Body of pancreas (tissue), 4 donors: ENCODE measurements at regions not wholly inside any gene's neighbourhood (a gene's known extent, or its start where the extent isn't known, plus 50 kb on each side); places are given as distances from the start of the nearest gene placed in this dataset.

ENCODE experiments used
- POLR2A ChIP-seq, 3 donors: fragments of 450-650 bp; IDR thresholded peaks; one replicate each; pipeline ENCODE4 v1.6.1; 2016; ENCODE audit warnings: antibody characterized with exemption in 3 of 3, mild to moderate bottlenecking in 2 of 3
- TF ChIP-seq, protein P1 (sequence below), 7 experiments: fragments of 450-650 bp in 4 of 7; fragments of 200-600 bp in 3 of 7; sonication (generic) in 3 of 7; IDR thresholded peaks; one replicate each; pipeline ENCODE4 v1.5.1; 2016 to 2019; ENCODE audit warnings: antibody characterized with exemption in 7 of 7

DNA sequence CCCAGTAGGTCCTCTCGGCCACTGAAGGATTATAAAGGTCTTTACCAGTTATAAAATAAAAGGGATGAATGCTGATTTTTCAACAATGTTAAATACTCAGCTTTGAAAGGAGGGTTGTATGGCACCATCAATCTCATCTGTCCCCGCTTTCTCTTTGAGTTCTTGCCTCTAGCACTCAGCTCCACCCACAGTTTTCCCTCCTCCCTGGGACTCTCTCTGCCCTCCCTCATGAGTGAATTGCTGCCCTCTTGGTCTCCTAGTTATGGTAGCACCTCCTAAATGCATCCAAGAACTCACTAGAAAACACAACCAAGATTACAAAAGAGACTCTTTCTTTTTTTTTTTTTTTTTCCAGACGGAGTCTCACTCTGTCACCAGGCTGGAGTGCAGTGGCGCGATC is 91.0 kb downstream of the TEX35 start:
- TF ChIP-seq, protein P1, sequence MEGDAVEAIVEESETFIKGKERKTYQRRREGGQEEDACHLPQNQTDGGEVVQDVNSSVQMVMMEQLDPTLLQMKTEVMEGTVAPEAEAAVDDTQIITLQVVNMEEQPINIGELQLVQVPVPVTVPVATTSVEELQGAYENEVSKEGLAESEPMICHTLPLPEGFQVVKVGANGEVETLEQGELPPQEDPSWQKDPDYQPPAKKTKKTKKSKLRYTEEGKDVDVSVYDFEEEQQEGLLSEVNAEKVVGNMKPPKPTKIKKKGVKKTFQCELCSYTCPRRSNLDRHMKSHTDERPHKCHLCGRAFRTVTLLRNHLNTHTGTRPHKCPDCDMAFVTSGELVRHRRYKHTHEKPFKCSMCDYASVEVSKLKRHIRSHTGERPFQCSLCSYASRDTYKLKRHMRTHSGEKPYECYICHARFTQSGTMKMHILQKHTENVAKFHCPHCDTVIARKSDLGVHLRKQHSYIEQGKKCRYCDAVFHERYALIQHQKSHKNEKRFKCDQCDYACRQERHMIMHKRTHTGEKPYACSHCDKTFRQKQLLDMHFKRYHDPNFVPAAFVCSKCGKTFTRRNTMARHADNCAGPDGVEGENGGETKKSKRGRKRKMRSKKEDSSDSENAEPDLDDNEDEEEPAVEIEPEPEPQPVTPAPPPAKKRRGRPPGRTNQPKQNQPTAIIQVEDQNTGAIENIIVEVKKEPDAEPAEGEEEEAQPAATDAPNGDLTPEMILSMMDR (IDR thresholded peaks at IDR 0.05): no peak
- TF ChIP-seq POLR2A (IDR thresholded peaks at IDR 0.05): no peak
